ENCODE measurements at regions not wholly inside any gene's neighbourhood (a gene's known extent, or its start where the extent isn't known, plus 50 kb on each side); places are given as distances from the start of the nearest gene placed in this dataset.
A peak's percentile ranks its signal among the peaks of the same experiment; 100 is the strongest.
"Not testable (repeated sequence)": the region's sequence is repeated elsewhere in the genome, so short reads cannot be mapped to it uniquely, and the experiment has no call there.

GRCh38 chr1:38187552-38187951, 141.0 kb upstream of the POU3F1 start:
- Histone ChIP-seq H3K27me3 (ENCODE audit: insufficient read depth, insufficient read length) (no peaks in the 10 kb centered on the region), H3K36me3 (ENCODE audit: insufficient read depth, insufficient read length, low read length) (no peaks in the 10 kb centered on the region), H3K4me1 (ENCODE audit: insufficient read depth, insufficient read length) (peaks cover 6% of the 10 kb centered on the region), H3K4me3 (ENCODE audit: insufficient read length, low read depth) (no peak overlapping the region), H3K9me3 (ENCODE audit: insufficient read depth, low read length) (peaks cover 10% of the 10 kb centered on the region), H3K9ac (ENCODE audit: insufficient read length, low read depth) (no peak overlapping the region)
- DNase-seq (ENCODE audit: low read depth, low spot score) = no peak
- TF ChIP-seq YY1 (IDR thresholded peaks at IDR 0.05; ENCODE audit: insufficient read depth, insufficient read length) = no peak
- TF ChIP-seq ZNF274 (IDR thresholded peaks at IDR 0.05; ENCODE audit: low read depth, low read length) = no peak
- no peak for TF ChIP-seq SUZ12 (IDR thresholded peaks at IDR 0.05; ENCODE audit: extremely low read depth, insufficient read depth, insufficient read length)

GRCh38 chr1:38186566-38186965, 140.0 kb upstream of the POU3F1 start:
- Histone ChIP-seq H3K9ac (ENCODE audit: insufficient read length, low read depth) (no peak overlapping the region), H3K9me3 (ENCODE audit: insufficient read depth, low read length) (peaks cover 10% of the 10 kb centered on the region), H3K27me3 (ENCODE audit: insufficient read depth, insufficient read length) (no peaks in the 10 kb centered on the region), H3K36me3 (ENCODE audit: insufficient read depth, insufficient read length, low read length) (no peaks in the 10 kb centered on the region), H3K4me1 (ENCODE audit: insufficient read depth, insufficient read length) (peaks cover 6% of the 10 kb centered on the region), H3K4me3 (ENCODE audit: insufficient read length, low read depth) (no peak overlapping the region)
- TF ChIP-seq ZNF274 (IDR thresholded peaks at IDR 0.05; ENCODE audit: low read depth, low read length) = no peak
- no peak for TF ChIP-seq YY1 (IDR thresholded peaks at IDR 0.05; ENCODE audit: insufficient read depth, insufficient read length)
- no peak for TF ChIP-seq SUZ12 (IDR thresholded peaks at IDR 0.05; ENCODE audit: extremely low read depth, insufficient read depth, insufficient read length)
- DNase-seq (ENCODE audit: low read depth, low spot score) = no peak

- H3K9me3 ChIP-seq (ENCODE audit: insufficient read depth, low read length) = peaks cover 12% of the 10 kb centered on the region
- TF ChIP-seq SUZ12 (IDR thresholded peaks at IDR 0.05; ENCODE audit: extremely low read depth, insufficient read depth, insufficient read length) (no peak), ZNF274 (IDR thresholded peaks at IDR 0.05; ENCODE audit: low read depth, low read length) (no peak), YY1 (IDR thresholded peaks at IDR 0.05; ENCODE audit: insufficient read depth, insufficient read length) (no peak)
Observed at GRCh38 chr1:38185913-38186312, 139.3 kb upstream of the POU3F1 start.

GRCh38 chr1:38183747-38184146, 137.2 kb upstream of the POU3F1 start:
- TF ChIP-seq SUZ12 (IDR thresholded peaks at IDR 0.05; ENCODE audit: extremely low read depth, insufficient read depth, insufficient read length) = no peak
- TF ChIP-seq YY1 (IDR thresholded peaks at IDR 0.05; ENCODE audit: insufficient read depth, insufficient read length) = no peak
- no peak for TF ChIP-seq ZNF274 (IDR thresholded peaks at IDR 0.05; ENCODE audit: low read depth, low read length)

More at GRCh38 chr1:38185913-38186312, 139.3 kb upstream of the POU3F1 start:
- Histone ChIP-seq H3K36me3 (ENCODE audit: insufficient read depth, insufficient read length, low read length) (no peaks in the 10 kb centered on the region), H3K27me3 (ENCODE audit: insufficient read depth, insufficient read length) (no peaks in the 10 kb centered on the region), H3K4me1 (ENCODE audit: insufficient read depth, insufficient read length) (peaks cover 6% of the 10 kb centered on the region), H3K4me3 (ENCODE audit: insufficient read length, low read depth) (no peak overlapping the region), H3K9ac (ENCODE audit: insufficient read length, low read depth) (no peak overlapping the region)
- DNase-seq (ENCODE audit: low read depth, low spot score) = no peak

GRCh38 chr1:38183096-38183495, 136.5 kb upstream of the POU3F1 start:
- no peaks in the 10 kb centered on the region for H3K4me1 ChIP-seq (ENCODE audit: insufficient read depth, insufficient read length)
- no peaks in the 10 kb centered on the region for H3K36me3 ChIP-seq (ENCODE audit: insufficient read depth, insufficient read length, low read length)
- peak overlapping the region; percentile 11 for H3K9ac ChIP-seq (ENCODE audit: insufficient read length, low read depth)
- no peak overlapping the region for H3K4me3 ChIP-seq (ENCODE audit: insufficient read length, low read depth)
- TF ChIP-seq YY1 (IDR thresholded peaks at IDR 0.05; ENCODE audit: insufficient read depth, insufficient read length) (no peak), SUZ12 (IDR thresholded peaks at IDR 0.05; ENCODE audit: extremely low read depth, insufficient read depth, insufficient read length) (no peak), ZNF274 (IDR thresholded peaks at IDR 0.05; ENCODE audit: low read depth, low read length) (no peak)
- DNase-seq (ENCODE audit: low read depth, low spot score) = peak; percentile 63
- no peaks in the 10 kb centered on the region for H3K27me3 ChIP-seq (ENCODE audit: insufficient read depth, insufficient read length)
- peaks cover 9% of the 10 kb centered on the region; the same call in 1 of the 2 replicates for H3K9me3 ChIP-seq (ENCODE audit: insufficient read depth, low read length)

More at GRCh38 chr1:38183747-38184146, 137.2 kb upstream of the POU3F1 start:
- Histone ChIP-seq H3K36me3 (ENCODE audit: insufficient read depth, insufficient read length, low read length) (no peaks in the 10 kb centered on the region), H3K27me3 (ENCODE audit: insufficient read depth, insufficient read length) (no peaks in the 10 kb centered on the region), H3K9me3 (ENCODE audit: insufficient read depth, low read length) (peaks cover 13% of the 10 kb centered on the region), H3K4me3 (ENCODE audit: insufficient read length, low read depth) (no peak overlapping the region), H3K4me1 (ENCODE audit: insufficient read depth, insufficient read length) (no peaks in the 10 kb centered on the region), H3K9ac (ENCODE audit: insufficient read length, low read depth) (no peak overlapping the region)
- DNase-seq (ENCODE audit: low read depth, low spot score) = no peak

- not testable (repeated sequence) for H3K9ac ChIP-seq (ENCODE audit: insufficient read length, low read depth); H3K4me3 ChIP-seq (ENCODE audit: insufficient read length, low read depth); H3K27me3 ChIP-seq (ENCODE audit: insufficient read depth, insufficient read length); DNase-seq (ENCODE audit: low read depth, low spot score); H3K36me3 ChIP-seq (ENCODE audit: insufficient read depth, insufficient read length, low read length); H3K9me3 ChIP-seq (ENCODE audit: insufficient read depth, low read length); H3K4me1 ChIP-seq (ENCODE audit: insufficient read depth, insufficient read length)
Observed at GRCh38 chr1:38180388-38180787, 133.8 kb upstream of the POU3F1 start.

GRCh38 chr1:38179483-38179882, 132.9 kb upstream of the POU3F1 start:
- H3K4me3 ChIP-seq (ENCODE audit: insufficient read length, low read depth) = no peak overlapping the region
- H3K4me1 ChIP-seq (ENCODE audit: insufficient read depth, insufficient read length) = no peaks in the 10 kb centered on the region
- H3K9me3 ChIP-seq (ENCODE audit: insufficient read depth, low read length) = peaks cover 9% of the 10 kb centered on the region; the same call in 1 of the 2 replicates
- H3K36me3 ChIP-seq (ENCODE audit: insufficient read depth, insufficient read length, low read length) = no peaks in the 10 kb centered on the region
- no peak overlapping the region for H3K9ac ChIP-seq (ENCODE audit: insufficient read length, low read depth)
- H3K27me3 ChIP-seq (ENCODE audit: insufficient read depth, insufficient read length) = no peaks in the 10 kb centered on the region
- DNase-seq (ENCODE audit: low read depth, low spot score) = no peak
- TF ChIP-seq YY1 (IDR thresholded peaks at IDR 0.05; ENCODE audit: insufficient read depth, insufficient read length) (no peak), SUZ12 (IDR thresholded peaks at IDR 0.05; ENCODE audit: extremely low read depth, insufficient read depth, insufficient read length) (no peak), ZNF274 (IDR thresholded peaks at IDR 0.05; ENCODE audit: low read depth, low read length) (no peak)

- Histone ChIP-seq H3K36me3 (ENCODE audit: insufficient read depth, insufficient read length, low read length) (no peaks in the 10 kb centered on the region), H3K27me3 (ENCODE audit: insufficient read depth, insufficient read length) (no peaks in the 10 kb centered on the region), H3K9ac (ENCODE audit: insufficient read length, low read depth) (no peak overlapping the region), H3K4me3 (ENCODE audit: insufficient read length, low read depth) (no peak overlapping the region), H3K9me3 (ENCODE audit: insufficient read depth, low read length) (peaks cover 9% of the 10 kb centered on the region; the same call in 1 of the 2 replicates), H3K4me1 (ENCODE audit: insufficient read depth, insufficient read length) (no peaks in the 10 kb centered on the region)
- no peak for TF ChIP-seq YY1 (IDR thresholded peaks at IDR 0.05; ENCODE audit: insufficient read depth, insufficient read length)
- no peak for TF ChIP-seq SUZ12 (IDR thresholded peaks at IDR 0.05; ENCODE audit: extremely low read depth, insufficient read depth, insufficient read length)
- TF ChIP-seq ZNF274 (IDR thresholded peaks at IDR 0.05; ENCODE audit: low read depth, low read length) = no peak
- DNase-seq (ENCODE audit: low read depth, low spot score) = no peak
Observed at GRCh38 chr1:38178216-38178615, 131.6 kb upstream of the POU3F1 start.
